ENCODE measurements at regions not wholly inside any gene's neighbourhood (a gene's known extent, or its start where the extent isn't known, plus 50 kb on each side); places are given as distances from the start of the nearest gene placed in this dataset.
"Not testable (repeated sequence)": the region's sequence is repeated elsewhere in the genome, so short reads cannot be mapped to it uniquely, and the experiment has no call there.

DNA sequence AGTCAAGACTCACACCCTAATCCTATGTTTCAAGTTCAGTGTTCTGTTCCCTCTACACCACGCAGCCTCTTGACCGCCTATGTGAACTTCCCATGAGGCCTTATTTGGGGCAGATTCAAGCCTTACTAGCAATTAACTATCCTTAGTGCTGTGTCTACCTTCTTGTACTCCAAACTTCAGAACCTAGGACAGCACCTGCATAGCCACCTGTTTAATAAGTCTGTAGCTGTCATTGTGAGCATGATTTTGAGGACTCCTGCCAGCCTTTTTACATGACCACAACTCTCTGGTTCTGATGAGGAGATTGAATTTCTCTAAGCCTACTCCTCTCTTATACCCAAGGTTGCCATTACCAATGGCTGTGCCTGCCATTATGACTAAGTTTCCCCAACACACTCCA lies 50.8 kb upstream of the PCSK1 start:
- DNase-seq (ENCODE audit: low spot score) = no peak

DNA sequence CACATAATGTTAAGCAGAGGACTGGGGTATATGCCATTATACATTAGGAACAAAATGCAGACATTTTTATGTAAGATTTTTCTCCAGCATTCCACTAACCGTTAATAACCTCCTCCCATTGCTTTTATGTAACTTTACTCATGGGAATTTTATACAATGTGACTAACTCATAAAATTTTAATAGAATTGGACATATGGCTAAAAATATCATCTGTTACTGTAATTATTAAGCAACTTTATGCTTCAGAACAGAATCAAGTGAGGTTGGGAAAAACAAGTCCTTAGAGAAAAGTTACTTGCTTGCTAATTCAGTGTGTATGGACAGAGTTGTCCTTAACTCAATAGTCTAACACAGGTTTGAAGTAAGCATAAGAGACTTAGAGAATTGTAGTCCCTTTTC lies 54.8 kb upstream of the PCSK1 start:
- no peak for DNase-seq (ENCODE audit: low spot score)

DNA sequence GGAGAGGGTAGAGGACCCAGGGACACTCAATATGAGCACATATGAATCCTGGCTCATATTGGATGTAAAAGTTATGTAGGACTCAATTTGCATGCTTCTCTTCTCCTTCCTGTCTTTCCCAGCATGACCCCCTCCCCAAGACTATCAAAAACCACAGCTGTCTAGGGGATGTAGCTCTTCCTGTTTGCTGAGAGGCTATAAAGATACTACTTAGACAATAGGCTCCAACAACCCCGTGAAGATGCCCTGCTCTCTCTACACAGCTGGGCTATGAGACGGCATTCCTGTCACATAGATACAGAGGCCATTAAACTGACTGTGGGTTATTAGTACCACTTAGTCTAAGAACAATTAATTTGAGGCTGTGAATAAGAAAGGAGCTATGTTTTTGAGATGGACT lies 56.5 kb upstream of the PCSK1 start:
- no peak for DNase-seq (ENCODE audit: low spot score)

DNA sequence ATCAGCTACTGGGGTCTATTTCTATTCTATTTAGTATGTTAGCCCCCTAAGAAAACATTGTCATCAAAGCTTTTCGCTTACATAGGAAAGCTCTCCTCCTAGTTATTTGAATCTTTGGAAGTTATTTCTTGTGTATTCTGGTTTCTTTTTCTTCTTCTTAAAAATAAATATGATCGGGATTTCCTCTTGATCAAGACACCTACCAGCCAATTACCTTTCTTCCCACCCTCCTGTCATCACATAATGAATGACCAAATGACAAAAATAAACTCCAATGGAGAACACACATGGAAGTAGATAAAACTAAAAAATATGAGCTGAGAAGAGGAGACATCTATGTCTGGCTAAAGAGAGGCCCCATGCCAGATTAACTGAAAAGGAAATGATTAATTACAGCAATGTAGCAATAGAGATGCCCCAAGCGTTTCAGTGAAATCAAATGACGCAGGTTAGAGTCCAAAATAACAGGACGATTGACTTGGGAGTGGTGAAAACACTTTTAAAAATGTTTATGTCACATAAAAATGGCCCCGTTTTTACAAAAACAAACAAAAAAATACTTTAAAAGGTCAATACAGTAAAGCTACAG lies 59.5 kb upstream of the PCSK1 start:
- DNase-seq (ENCODE audit: low spot score) = no peak

DNA sequence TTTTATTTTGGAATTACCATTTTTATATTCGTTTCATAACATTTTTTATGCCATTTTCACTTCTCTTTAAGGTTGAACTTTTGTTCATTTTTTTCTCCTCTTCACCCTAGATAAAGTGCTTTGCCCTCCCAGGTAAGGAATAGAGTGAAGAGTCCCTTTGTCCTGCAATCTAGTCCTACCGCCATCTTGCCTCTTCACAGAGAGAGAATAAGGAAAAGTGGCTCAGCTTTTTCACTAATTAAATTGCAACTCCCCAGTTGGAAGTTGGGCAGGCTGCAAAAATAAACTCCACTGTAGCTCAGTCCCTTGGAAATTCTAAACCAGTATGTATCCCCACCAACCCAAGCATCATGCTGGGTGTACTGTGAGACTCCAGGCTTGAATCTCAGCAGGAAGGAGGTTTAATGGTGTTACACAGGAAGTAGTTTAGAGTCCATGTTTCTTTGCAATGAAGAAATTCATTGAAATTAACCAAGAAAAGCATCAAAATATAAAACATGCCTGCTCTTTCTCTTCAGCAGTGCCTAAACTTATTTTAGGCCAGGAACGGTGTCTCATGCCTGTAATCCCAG lies 60.3 kb upstream of the PCSK1 start:
- DNase-seq (ENCODE audit: low spot score) = no peak

DNA sequence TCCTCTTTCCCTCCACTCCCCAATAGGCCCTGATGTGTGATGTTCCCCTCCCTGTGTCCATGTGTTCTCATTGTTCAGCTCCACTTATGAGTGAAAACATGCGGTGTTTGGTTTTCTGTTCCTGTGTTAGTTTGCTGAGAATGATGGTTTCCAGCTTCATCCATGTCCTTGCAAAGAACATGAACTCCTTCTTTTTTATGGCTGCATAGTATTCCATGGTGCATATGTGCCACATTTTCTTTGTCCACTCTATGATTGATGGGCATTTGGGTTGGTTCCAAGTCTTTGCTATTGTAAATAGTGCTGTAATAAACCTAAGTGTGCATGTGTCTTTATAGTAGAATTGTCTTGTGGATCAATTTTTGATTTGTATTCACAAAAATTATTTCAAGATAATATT lies 62.4 kb upstream of the PCSK1 start:
- not testable (repeated sequence) for DNase-seq (ENCODE audit: low spot score)

DNA sequence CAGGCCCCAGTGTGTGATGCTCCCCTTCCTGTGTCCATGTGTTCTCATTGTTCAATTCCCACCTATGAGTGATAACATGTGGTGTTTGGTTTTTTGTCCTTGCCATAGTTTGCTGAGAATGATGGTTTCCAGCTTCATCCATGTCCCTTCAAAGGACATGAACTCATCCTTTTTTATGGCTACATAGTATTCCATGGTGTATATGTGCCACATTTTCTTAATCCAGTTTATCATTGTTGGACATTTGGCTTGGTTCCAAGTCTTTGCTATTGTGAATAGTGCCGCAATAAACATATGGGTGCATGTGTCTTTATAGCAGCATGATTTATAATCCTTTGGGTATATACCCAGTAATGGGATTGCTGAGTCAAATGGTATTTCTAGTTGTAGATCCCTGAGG lies 64.0 kb upstream of the PCSK1 start:
- not testable (repeated sequence) for DNase-seq (ENCODE audit: low spot score)

DNA sequence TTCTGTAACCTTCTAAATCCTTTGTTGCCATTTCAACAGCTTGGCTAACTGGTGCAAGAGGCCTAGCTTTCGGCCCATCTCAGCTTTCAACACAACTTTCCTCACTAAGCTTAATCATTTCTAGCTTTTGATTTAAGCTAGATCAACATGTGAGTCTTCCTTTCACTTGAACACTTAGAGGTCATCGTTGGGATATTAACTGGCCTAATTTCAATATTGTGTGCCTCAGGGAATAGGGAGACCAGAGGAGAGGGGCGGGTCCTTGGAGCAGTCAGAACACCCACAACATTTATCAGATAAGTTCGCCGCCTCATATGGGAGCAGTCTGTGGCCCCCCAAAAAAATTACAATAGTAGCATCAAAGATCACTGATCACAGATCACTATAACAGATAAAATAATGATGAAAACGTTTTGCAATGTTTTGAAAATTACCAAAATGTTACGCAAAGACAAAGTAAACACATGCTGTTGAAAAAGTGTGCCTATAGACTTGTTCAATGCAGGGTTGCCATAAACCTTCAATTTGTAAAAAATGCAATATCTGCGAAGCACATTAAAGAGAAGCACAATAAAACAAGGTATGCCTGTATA lies 66.8 kb upstream of the PCSK1 start:
- no peak for DNase-seq (ENCODE audit: low spot score)

DNA sequence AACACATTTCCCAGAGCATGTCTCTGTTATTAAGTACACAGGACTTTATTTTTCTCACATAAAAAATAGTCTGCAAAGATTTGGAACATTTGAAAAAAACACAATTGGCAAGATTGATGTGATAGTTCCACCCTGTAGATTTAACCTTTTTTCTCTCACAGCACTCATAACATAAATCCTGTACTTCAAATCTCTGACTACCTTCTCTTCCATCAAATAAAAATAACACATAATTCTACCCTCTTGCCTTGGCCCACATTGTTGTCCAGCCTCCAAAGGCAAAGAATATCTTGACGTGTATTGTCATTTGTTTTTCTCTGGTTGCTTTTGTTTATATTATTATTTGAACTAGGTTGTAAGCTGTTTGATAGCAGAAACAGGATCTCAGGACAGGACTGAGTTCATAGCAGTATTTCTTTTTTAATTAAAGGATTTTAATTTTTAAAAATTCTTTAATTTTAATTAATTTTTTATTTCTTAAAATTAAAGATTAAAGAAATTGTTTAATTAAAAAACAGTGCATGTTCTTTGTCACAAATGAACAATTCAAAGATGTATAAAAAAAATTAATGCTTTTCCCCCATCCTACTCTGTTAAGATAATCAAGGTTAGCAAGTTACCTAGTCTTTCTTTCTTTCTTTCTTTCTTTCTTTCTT lies 69.1 kb upstream of the PCSK1 start:
- DNase-seq (ENCODE audit: low spot score) = no peak

DNA sequence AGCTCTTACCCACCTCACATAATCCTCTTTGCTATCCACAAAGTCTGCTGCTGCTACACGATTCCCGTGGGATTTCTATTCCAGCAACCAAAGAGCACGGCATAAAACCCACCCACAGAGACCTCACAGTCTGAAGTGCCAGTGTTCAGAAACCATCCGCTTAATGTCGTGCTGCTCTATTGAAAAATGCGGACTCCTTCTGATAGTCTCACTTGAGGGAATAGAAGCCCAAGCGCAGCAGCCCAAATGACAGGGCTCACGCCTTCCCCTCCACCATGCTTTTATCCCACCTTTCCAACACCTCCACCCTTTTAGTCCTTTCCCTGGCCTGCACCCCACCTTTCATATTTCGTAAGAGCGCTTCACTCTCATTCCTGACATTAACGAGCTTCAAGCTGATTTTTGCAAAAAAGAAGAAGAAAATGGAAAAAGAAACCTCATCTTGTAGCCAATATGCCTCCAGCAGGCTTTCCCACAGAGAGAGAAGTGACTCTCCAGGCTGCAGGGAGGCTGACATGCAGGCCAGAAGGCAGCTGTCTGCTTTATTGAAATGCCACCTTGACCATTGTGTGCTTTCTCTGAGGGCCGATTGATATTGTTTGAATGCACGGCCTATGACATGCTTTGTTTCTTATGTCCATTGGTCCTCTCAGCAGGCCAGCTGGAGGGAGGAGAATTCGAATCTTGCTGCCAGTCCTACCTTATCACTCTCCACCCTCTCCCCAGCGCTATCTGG lies 70.6 kb upstream of the PCSK1 start:
- DNase-seq (ENCODE audit: low spot score) = no peak

DNA sequence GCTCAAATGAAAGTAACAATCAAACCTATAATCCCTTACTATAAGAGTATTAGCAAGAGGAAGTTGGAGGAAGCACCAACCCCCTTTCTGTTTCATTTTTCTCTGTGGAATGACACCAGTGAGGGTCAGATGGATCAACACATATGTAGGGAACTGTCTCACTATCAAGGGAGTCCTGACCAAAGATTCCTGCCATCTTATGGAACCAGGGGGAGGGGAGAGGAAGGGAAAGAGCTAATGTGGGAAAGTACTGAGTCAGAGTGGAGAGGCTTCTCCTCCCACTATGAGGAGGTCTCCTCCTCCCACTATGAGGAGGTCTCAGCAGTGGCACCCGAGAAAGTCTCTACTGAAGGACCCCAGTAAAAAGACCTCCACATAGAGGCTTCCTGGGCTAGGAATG lies 73.3 kb upstream of the PCSK1 start:
- no peak for DNase-seq (ENCODE audit: low spot score)

DNA sequence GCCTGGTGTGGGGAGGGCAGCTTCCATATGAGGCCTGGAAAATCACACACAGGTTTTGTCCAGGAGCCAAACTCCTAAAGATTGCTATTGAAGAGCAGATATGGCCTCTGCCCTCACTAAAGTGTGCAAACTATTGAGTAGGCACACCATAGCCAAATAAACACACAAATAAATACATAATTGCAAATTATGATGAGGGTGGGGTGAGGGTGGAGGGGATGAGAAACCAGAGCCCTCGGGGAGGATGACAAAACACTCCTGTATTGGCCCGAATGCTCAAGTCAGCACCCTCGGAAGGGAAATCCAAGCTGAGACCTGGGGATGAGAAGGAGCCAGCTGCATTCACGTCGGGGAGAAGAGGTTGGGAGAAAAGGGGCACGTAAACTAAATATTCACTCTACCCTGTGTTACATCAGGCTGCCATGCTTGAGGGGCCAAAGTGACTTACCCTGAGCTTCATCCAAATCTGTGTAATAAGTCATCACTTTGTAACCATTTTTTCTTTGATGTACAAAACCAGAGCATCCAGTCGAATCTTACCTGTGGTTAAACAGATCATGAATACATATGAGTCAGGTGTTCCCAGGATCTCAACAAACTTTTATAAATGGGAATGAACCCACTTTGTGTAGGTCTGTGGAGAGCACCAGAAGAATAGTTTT lies 73.9 kb upstream of the PCSK1 start:
- DNase-seq (ENCODE audit: low spot score) = no peak

DNA sequence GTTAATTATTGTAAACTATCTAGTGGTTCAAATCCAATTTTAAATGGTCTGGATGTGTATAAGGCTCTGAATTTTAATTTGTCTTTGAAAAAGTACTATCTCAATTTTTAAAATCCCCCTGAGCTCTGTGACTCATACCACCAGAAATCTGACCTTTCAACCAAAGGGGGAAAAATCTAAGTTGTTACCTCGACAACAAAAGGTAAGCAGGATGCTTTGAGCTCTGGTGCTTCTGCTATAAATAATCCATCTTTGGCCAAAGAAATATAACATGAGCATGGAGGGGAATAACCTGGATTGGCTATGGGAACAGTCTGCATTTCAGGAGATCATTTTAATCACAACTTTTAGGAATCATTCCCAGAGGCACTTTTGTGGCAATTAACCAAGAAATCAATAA lies 76.3 kb upstream of the PCSK1 start:
- no peak for DNase-seq (ENCODE audit: low spot score)

DNA sequence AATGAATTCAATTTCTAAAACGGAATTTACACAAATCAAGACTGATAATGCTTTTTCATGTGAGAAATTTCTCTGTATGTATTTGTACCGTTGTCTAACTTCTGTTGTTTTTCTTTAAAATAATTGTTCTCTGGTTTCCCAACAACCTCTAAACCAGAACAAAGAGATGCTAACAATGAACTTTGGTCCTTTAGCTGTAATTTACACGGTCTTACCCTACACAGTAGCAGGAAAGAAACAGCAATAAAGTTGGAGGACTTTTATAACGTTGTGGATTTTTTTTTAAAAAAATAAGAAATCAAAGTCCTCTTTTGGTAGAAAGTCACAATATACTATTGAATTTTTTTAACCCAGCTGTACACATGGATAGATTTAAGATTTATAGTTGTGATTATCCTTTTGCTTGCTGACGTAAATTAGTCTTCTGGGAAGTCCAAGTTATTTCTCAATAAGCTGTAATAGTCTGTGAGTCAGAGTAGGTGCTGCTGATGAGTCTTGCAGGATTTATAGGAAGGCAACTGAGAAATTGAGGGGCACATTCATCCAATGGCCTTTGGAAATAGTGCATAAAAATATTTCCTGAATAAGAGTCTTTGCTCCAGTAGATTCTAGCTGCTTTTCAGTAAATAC lies 76.8 kb upstream of the PCSK1 start:
- no peak for DNase-seq (ENCODE audit: low spot score)

DNA sequence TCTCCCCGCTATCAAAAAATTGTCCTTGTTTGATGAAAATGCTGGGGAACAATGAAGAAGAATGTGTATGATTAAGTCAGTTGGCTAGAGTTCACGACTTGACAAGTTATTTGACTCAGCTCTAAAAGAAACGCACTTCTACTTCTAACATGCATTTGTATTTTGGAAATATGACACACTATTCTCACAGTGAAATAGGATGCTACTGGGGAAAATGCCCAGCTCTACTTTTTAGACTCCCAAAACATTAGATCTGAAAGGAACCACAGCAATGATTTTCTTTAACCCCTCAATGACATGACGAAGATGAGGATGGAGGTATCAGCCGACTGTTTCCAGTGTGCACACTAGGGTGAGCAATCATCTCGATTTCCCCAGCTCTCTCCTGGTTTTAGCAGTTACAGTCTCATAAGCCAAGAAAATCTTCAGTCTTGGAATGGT lies 83.6 kb upstream of the PCSK1 start:
- DNase-seq (ENCODE audit: low spot score) = no peak

DNA sequence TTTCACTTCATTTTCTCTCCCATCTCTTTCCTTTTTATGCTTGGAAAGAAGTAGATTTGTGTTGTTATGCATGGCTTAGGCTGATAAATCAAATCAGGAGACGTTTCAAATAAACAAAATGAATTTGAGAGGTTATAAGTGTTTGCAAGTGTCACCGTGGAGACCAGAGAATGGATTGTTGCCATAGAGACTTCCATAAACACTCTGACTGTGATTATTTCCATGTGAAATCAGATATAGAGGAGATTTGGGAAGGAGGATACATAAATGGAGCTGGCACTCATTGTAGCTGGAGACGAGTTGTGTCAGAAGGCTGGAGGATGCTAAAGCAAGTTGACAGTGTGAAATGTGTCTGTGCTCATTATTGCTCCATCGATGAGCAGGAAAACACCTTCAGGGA lies 84.2 kb upstream of the PCSK1 start:
- no peak for DNase-seq (ENCODE audit: low spot score)

DNA sequence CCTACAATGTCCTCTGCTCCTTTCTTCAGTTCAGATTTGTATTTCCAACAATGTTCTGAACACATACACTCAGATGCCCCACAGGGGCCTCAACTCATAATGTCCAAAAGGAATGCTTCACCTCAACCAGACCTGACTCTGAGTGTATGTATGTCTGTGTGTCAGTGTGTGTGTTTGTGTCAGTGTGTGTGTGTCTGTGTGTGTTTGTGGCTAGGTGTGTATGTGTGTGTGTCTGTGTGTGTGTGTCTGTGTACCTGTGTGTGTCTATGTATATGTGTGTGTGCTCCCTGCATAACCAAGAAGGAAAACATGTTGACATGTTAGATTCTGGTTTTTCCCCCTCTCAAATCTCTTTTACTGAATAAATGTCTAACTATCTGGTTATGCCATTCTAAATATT lies 87.3 kb upstream of the PCSK1 start:
- no peak for DNase-seq (ENCODE audit: low spot score)

DNA sequence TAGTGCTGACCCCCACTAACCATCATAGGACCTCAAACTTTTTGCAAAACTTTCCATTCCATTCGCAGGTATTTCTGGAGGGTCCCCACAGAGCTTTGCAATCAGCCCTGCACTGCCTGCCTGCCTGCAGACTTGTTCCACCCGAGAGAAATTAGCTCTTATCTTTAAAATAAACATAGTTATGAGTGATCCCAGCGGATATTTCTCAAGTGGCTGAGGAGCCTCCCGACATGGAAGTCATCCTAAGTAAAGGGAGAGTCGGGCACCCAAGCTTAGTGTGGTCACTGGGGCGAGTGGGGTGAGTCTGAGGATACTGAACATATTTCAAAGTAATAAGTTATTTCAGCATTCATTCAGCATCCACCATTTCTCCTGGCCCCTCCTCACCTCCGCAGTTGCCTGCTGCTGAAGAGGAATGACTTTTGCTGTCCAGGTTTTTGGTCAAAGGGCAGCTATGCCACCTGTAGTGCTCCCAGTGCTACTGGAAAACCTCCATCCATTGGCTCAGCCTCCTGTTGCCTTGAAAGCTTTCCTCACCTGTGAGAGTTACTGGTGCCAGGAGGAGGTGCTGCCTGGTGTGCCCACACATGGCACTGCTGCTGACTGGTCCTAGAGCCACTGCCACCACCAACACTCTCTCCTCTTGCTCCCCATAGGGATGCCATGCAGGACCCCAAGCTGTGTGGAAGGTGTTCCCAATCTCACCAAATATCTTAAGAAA lies 89.7 kb upstream of the PCSK1 start:
- DNase-seq (ENCODE audit: low spot score) = no peak

DNA sequence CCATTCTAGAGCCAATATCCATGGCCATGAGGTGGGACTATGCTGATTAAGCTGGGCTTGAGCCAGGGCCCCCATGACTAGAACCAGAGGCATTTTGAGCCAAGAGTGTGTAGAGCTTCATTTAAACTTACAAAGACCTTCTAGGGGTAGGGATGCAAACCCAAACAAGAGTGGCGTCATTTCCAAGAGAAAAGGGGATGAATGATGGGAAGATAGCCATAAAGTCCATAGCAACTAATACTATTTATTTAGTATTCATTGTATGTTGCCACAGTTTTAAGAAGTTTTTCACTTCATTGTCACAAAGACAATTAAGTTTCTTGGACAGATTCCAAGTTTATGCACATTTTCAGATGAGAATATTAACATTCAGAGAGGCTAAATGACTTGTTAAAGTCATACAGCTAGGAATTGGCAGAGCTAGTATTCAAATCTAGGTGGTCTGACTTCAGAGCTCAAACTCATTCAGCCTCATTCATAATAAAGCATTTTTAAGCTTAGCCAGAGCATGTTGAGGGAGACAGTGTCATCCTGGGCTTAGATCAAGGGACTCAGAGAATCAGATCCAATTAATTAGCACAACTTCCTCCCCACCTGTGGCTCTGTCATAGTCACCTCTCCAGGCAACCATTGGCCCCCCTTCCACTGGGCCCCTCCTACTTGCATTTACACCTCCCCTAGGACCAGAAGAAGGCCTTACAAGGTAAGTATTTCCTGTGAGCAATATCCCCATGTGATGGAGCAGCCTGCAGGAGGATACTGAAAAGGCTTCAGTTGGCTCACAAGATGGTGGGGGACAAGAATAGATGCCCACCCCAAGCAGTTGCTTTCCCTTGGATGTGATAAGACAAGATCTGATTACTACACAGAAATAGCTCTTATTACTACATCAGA lies 95.0 kb upstream of the PCSK1 start:
- no peak for DNase-seq (ENCODE audit: low spot score)

DNA sequence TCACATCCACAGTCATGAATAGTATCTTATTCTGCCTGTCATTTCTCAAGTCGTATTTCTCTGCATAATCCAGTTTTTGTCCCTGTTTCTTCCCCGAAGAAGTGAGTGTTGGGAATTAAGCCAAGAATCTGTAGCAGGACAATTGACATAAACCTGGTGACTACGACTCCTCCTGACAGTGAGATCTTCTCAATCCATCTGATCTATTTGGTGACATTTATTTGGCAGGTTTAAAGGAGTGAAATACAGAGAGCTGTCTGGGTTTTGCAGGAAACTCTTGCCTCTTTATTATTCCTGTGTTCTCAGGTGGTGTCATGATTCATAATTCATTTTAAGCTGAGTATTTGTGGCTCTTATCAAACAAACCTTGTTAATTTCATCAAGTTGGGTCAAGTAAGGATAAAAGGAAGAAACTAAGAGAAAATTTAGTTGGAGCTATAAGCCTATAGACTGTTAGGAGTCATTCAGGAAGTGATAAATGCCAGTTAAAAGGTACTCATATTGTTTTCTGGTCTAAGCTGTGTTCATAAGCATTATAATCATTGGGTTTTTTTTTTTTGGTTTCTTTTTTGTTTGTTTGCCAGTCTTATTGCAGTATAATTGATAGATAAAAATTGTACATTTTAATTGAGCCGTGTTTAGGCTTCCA lies 95.9 kb upstream of the PCSK1 start:
- DNase-seq (ENCODE audit: low spot score) = no peak
